OCI-LY7 (cell line): ENCODE measurements at regions not wholly inside any gene's neighbourhood (a gene's known extent, or its start where the extent isn't known, plus 50 kb on each side); places are given as distances from the start of the nearest gene placed in this dataset.

ENCODE experiments used
- BruUV-seq: library from RNA; stranded (reverse); fragments of 400-500 nt; replicated peaks from 2 replicates; lab custom pipeline; 2021; lab: Mats Ljungman, UMichigan
- CTCF ChIA-PET: fragments of 300-600 bp; sonication (Branson Sonifier 250); formaldehyde crosslinking; loops from one replicate; lab custom pipeline; 2022; ENCODE audit warnings: antibody characterized with exemption; ENCODE audit not compliant: unreplicated experiment; lab: Charles Lee
- POLR2A ChIA-PET: fragments of 300-600 bp; sonication (Branson Sonifier 250); formaldehyde crosslinking; loops from one replicate; lab custom pipeline; 2022; ENCODE audit warnings: antibody characterized with exemption; lab: Charles Lee
- DNase-seq: peaks from one replicate; pipeline ENCODE4 v3.0.0-alpha.2; 2015; ENCODE audit warnings: low spot score
- H2AFZ ChIP-seq: fragments of 200-600 bp; sonication (generic), shearing (Covaris generic); 2 replicates; pipeline ENCODE4 v1.6.1; 2014; ENCODE audit warnings: mild to moderate bottlenecking, antibody characterized with exemption, low read length, moderate library complexity
- H3K27ac ChIP-seq: fragments of 200-600 bp; sonication (generic); 2 replicates; pipeline ENCODE4 v1.5.1; 2014; ENCODE audit warnings: mixed run types, low read depth, mild to moderate bottlenecking, moderate library complexity, low read length, inconsistent platforms; ENCODE audit not compliant: poor library complexity, severe bottlenecking
- H3K36me3 ChIP-seq: fragments of 200-600 bp; sonication (generic); 2 replicates; pipeline ENCODE4 v1.6.1; 2014; ENCODE audit warnings: mild to moderate bottlenecking, antibody characterized with exemption, low read length, moderate library complexity, mixed read lengths; ENCODE audit not compliant: insufficient read depth
- H3K4me1 ChIP-seq: fragments of 200-600 bp; sonication (generic); 2 replicates; pipeline ENCODE4 v1.5.1; 2014; ENCODE audit warnings: mild to moderate bottlenecking, low read length; ENCODE audit not compliant: insufficient read depth, poor library complexity, severe bottlenecking
- H3K4me2 ChIP-seq: fragments of 200-600 bp; sonication (generic); 2 replicates; pipeline ENCODE4 v1.6.1; 2014; ENCODE audit warnings: mild to moderate bottlenecking, low read length
- H3K4me3 ChIP-seq: fragments of 200-600 bp; sonication (generic); 2 replicates; pipeline ENCODE4 v1.5.1; 2014; ENCODE audit warnings: mild to moderate bottlenecking, low read depth, low read length; ENCODE audit not compliant: poor library complexity, severe bottlenecking
- H3K79me2 ChIP-seq: fragments of 200-600 bp; sonication (generic); 2 replicates; pipeline ENCODE4 v1.6.1; 2016; ENCODE audit warnings: low read depth, mild to moderate bottlenecking, low read length, moderate library complexity, mixed read lengths; ENCODE audit not compliant: insufficient read depth
- H3K9me2 ChIP-seq: fragments of 200-600 bp; sonication (generic); 2 replicates; pipeline ENCODE4 v1.6.1; 2016; ENCODE audit warnings: mild to moderate bottlenecking, low read length, mixed read lengths; ENCODE audit not compliant: insufficient read depth
- H3K9me3 ChIP-seq: fragments of 200-600 bp; sonication (generic); 2 replicates; pipeline ENCODE4 v1.6.1; 2014; ENCODE audit warnings: mild to moderate bottlenecking, mixed run types, low read length, mixed read lengths
- H4K20me1 ChIP-seq: fragments of 200-600 bp; sonication (generic); 2 replicates; pipeline ENCODE4 v1.6.1; 2014; ENCODE audit warnings: mild to moderate bottlenecking, antibody characterized with exemption, low read length, moderate library complexity, mixed read lengths; ENCODE audit not compliant: insufficient read depth
- CTCF ChIP-seq: fragments of 200-600 bp; sonication (generic); conservative IDR thresholded peaks from 2 replicates; pipeline ENCODE4 v1.5.1; 2014; ENCODE audit warnings: mild to moderate bottlenecking, antibody characterized with exemption, low read length, moderate library complexity, mixed read lengths
- EZH2phosphoT487 ChIP-seq: fragments of 200-600 bp; sonication (generic); IDR thresholded peaks from 2 replicates; pipeline ENCODE4 v1.6.1; 2018; ENCODE audit warnings: low read depth, borderline replicate concordance, mild to moderate bottlenecking, mixed run types, antibody characterized with exemption, low read length, moderate library complexity, mixed read lengths
- intact Hi-C: fragments of 100-400 bp; cut with micrococcal nuclease; formaldehyde crosslinking; loops from one replicate; pipeline ENCODE4 v1.10.0; 2022; ENCODE audit not compliant: unreplicated experiment

DNA sequence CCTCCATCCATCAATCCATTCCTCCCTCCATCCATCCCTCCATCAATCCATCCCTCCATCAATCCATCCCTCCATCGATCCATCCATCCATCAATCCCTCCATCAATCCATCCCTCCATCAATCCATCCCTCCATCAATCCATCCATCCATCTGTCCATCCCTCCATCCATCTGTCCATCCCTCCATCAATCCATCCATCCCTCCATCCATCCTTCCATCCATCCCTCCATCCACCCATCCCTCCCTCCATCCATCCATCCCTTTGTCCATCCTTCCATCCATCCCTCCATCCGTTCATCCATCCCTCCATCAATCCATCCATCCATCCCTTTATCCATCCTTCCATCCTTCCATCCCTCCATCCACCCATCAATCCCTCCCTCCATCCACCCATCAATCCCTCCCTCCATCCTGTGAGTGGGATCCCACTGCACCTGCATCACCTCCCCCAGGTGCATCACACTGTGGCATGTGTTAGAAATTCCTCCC, 338.1 kb upstream of the SFSWAP start:
- no peaks in the 10 kb centered on the region for H3K79me2 ChIP-seq
- H3K36me3 ChIP-seq, result no peaks in the 10 kb centered on the region
- no peaks in the 10 kb centered on the region; the same call in 1 of the 2 replicates for H4K20me1 ChIP-seq
- intact Hi-C loops, result no loop called here
- no peak for DNase-seq
- no peaks in the 10 kb centered on the region for H3K9me3 ChIP-seq
- H3K27ac ChIP-seq, result no peak overlapping the region
- no peak overlapping the region for H2AFZ ChIP-seq
- CTCF ChIA-PET, result no interaction called here
- POLR2A ChIA-PET, result no interaction called here
- no peak for TF ChIP-seq EZH2phosphoT487
- TF ChIP-seq CTCF, result no peak
- BruUV-seq, result no TSS peak
- no peak overlapping the region for H3K4me3 ChIP-seq
- H3K4me2 ChIP-seq, result no peak overlapping the region
- no peaks in the 10 kb centered on the region for H3K4me1 ChIP-seq
- H3K9me2 ChIP-seq, result no peaks in the 10 kb centered on the region

DNA sequence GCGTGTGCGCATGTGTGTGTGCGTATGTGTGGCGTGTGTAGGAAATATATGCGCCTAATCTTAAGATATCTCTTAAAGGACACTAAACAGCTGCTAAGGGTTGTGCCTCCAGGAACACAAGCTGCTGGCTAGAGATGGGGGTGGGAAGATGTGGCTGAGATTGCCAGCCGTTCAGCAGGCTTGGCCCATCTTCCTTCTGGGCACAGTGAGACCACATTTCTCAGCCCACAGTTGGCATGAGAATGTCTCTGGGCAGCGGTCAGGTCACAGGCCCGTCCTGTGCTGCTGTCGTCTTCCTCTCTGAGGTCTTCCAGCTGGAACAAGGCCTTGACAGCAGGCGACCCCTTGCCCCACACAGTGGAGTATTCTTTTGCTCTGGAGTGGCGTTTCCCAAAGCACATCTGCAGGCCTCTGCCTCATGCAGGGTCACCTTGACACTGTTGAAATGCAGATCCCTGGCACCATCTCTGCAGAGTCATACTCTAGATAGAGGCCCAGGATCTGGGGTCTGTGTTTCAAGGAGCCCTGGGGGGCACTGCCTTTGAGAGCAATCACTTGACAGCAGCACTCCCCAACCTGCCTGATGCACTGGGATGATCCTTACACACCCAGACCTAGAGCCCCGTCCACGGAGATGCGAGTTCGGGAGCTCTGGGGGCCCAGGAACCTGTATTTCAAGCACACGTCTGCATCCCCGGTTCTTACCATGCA, 335.5 kb upstream of the SFSWAP start:
- H3K27ac ChIP-seq, result no peak overlapping the region
- H3K4me3 ChIP-seq, result no peak overlapping the region

More for the DNA sequence above, 335.5 kb upstream of the SFSWAP start:
- DNase-seq, result no peak
- Histone ChIP-seq H2AFZ (no peak overlapping the region), H4K20me1 (no peaks in the 10 kb centered on the region; the same call in 1 of the 2 replicates), H3K36me3 (no peaks in the 10 kb centered on the region), H3K9me2 (no peaks in the 10 kb centered on the region), H3K4me1 (no peaks in the 10 kb centered on the region), H3K4me2 (no peak overlapping the region), H3K9me3 (no peaks in the 10 kb centered on the region), H3K79me2 (no peaks in the 10 kb centered on the region)
- intact Hi-C loops, result no loop called here
- BruUV-seq, result no TSS peak
- ChIA-PET CTCF (interaction anchor here (0.6 kb wide), 1 partner anchor 1236 kb away, joined by 3 read pairs; no protein-coding TSS in a partner anchor), POLR2A (no interaction called here)
- TF ChIP-seq CTCF (no peak), EZH2phosphoT487 (no peak)
